ENCODE measurements at regions not wholly inside any gene's neighbourhood (a gene's known extent, or its start where the extent isn't known, plus 50 kb on each side); places are given as distances from the start of the nearest gene placed in this dataset.

GRCh38 chr14:85421186-85421877 is 108.6 kb upstream of the FLRT2 start:
- no peak for TF ChIP-seq CTCF (IDR thresholded peaks at IDR 0.05)
- TF ChIP-seq, protein P1, sequence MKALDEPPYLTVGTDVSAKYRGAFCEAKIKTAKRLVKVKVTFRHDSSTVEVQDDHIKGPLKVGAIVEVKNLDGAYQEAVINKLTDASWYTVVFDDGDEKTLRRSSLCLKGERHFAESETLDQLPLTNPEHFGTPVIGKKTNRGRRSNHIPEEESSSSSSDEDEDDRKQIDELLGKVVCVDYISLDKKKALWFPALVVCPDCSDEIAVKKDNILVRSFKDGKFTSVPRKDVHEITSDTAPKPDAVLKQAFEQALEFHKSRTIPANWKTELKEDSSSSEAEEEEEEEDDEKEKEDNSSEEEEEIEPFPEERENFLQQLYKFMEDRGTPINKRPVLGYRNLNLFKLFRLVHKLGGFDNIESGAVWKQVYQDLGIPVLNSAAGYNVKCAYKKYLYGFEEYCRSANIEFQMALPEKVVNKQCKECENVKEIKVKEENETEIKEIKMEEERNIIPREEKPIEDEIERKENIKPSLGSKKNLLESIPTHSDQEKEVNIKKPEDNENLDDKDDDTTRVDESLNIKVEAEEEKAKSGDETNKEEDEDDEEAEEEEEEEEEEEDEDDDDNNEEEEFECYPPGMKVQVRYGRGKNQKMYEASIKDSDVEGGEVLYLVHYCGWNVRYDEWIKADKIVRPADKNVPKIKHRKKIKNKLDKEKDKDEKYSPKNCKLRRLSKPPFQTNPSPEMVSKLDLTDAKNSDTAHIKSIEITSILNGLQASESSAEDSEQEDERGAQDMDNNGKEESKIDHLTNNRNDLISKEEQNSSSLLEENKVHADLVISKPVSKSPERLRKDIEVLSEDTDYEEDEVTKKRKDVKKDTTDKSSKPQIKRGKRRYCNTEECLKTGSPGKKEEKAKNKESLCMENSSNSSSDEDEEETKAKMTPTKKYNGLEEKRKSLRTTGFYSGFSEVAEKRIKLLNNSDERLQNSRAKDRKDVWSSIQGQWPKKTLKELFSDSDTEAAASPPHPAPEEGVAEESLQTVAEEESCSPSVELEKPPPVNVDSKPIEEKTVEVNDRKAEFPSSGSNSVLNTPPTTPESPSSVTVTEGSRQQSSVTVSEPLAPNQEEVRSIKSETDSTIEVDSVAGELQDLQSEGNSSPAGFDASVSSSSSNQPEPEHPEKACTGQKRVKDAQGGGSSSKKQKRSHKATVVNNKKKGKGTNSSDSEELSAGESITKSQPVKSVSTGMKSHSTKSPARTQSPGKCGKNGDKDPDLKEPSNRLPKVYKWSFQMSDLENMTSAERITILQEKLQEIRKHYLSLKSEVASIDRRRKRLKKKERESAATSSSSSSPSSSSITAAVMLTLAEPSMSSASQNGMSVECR (CRISPR knock-in tag; IDR thresholded peaks at IDR 0.05; ENCODE audit: borderline replicate concordance): no peak
- TF ChIP-seq SP1 (CRISPR knock-in tag; conservative IDR thresholded peaks at IDR 0.05): no peak
- TF ChIP-seq AFF4 (CRISPR knock-in tag; IDR thresholded peaks at IDR 0.05; ENCODE audit: borderline replicate concordance): no peak
- TF ChIP-seq, protein P2, sequence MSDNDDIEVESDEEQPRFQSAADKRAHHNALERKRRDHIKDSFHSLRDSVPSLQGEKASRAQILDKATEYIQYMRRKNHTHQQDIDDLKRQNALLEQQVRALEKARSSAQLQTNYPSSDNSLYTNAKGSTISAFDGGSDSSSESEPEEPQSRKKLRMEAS (CRISPR knock-in tag; IDR thresholded peaks at IDR 0.05): no peak
- TF ChIP-seq NR1H2 (CRISPR knock-in tag; IDR thresholded peaks at IDR 0.05): no peak
- TF ChIP-seq, protein P3, sequence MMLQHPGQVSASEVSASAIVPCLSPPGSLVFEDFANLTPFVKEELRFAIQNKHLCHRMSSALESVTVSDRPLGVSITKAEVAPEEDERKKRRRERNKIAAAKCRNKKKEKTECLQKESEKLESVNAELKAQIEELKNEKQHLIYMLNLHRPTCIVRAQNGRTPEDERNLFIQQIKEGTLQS (CRISPR knock-in tag; conservative IDR thresholded peaks at IDR 0.05): no peak
- TF ChIP-seq HMGXB4 (CRISPR knock-in tag; IDR thresholded peaks at IDR 0.05): no peak

Data from WTC11 (cell line).